RWPE2 (cell line): ENCODE measurements at regions not wholly inside any gene's neighbourhood (a gene's known extent, or its start where the extent isn't known, plus 50 kb on each side); places are given as distances from the start of the nearest gene placed in this dataset.

Experiments used
- ATAC-seq: fragments of 200-7000 bp; cut with Tn5 transposase; 3 replicates; pipeline ENCODE4 v1.9.1; 2021; ENCODE audit warnings: low read depth
- DNase-seq: peaks from one replicate; pipeline ENCODE4 v3.0.0-alpha.2; 2020; ENCODE audit warnings: low spot score
- H3K27ac ChIP-seq: fragments of 450-650 bp; 2 replicates; pipeline ENCODE4 v1.5.1; 2017; ENCODE audit warnings: mild to moderate bottlenecking; ENCODE audit not compliant: poor library complexity, severe bottlenecking
- H3K27me3 ChIP-seq: fragments of 250-450 bp; sonication (Bioruptor Pico); 2 replicates; pipeline ENCODE4 v1.5.1; 2021; ENCODE audit warnings: mild to moderate bottlenecking, moderate library complexity; ENCODE audit not compliant: insufficient read depth, poor library complexity, severe bottlenecking
- H3K36me3 ChIP-seq: fragments of 250-450 bp; sonication (Bioruptor Pico); 2 replicates; pipeline ENCODE4 v1.5.1; 2020; ENCODE audit warnings: low read depth, mild to moderate bottlenecking, moderate library complexity
- H3K4me1 ChIP-seq: fragments of 250-450 bp; sonication (Bioruptor Pico); 2 replicates; pipeline ENCODE4 v1.5.1; 2021; ENCODE audit warnings: mild to moderate bottlenecking, moderate library complexity; ENCODE audit not compliant: insufficient read depth, poor library complexity, severe bottlenecking
- H3K4me3 ChIP-seq: fragments of 250-450 bp; sonication (Bioruptor Pico); 2 replicates; pipeline ENCODE4 v1.5.1; 2021; ENCODE audit warnings: mild to moderate bottlenecking, moderate library complexity; ENCODE audit not compliant: severe bottlenecking
- H3K9me3 ChIP-seq: fragments of 250-450 bp; sonication (Bioruptor Pico); 2 replicates; pipeline ENCODE4 v1.5.1; 2021; ENCODE audit warnings: mild to moderate bottlenecking, moderate library complexity; ENCODE audit not compliant: severe bottlenecking
- CTCF ChIP-seq: fragments of 450-650 bp; IDR thresholded peaks from one replicate; pipeline ENCODE4 v1.5.1; 2017; ENCODE audit warnings: mild to moderate bottlenecking, moderate library complexity; ENCODE audit not compliant: poor library complexity, severe bottlenecking

- Histone ChIP-seq H3K4me3 (no peak overlapping the region), H3K27ac (peak overlapping the region; percentile 22), H3K27me3 (no peaks in the 10 kb centered on the region), H3K9me3 (no peaks in the 10 kb centered on the region), H3K4me1 (peaks cover 7% of the 10 kb centered on the region), H3K36me3 (no peaks in the 10 kb centered on the region)
- no peak for TF ChIP-seq CTCF
- ATAC-seq (peak; percentile 96), DNase-seq (no peak)
These were observed 326.4 kb upstream of the MARCKS start for GRCh38 chr6:113530769-113531168.

- ATAC-seq (no peak), DNase-seq (no peak)
- no peak overlapping the region for H3K4me3 ChIP-seq
- H3K4me1 ChIP-seq = peaks cover 6% of the 10 kb centered on the region
- no peaks in the 10 kb centered on the region for H3K36me3 ChIP-seq
- H3K27ac ChIP-seq = no peak overlapping the region
- no peak for TF ChIP-seq CTCF
- no peaks in the 10 kb centered on the region for H3K9me3 ChIP-seq
- H3K27me3 ChIP-seq = no peaks in the 10 kb centered on the region
These were observed 317.9 kb upstream of the MARCKS start for GRCh38 chr6:113539202-113539601.

- no peaks in the 10 kb centered on the region for H3K36me3 ChIP-seq
- DNase-seq (no peak), ATAC-seq (no peak)
- H3K4me3 ChIP-seq = no peak overlapping the region
- no peak for TF ChIP-seq CTCF
- H3K4me1 ChIP-seq = peaks cover 6% of the 10 kb centered on the region
- no peaks in the 10 kb centered on the region for H3K27me3 ChIP-seq
- no peak overlapping the region for H3K27ac ChIP-seq
- no peaks in the 10 kb centered on the region for H3K9me3 ChIP-seq
These were observed 317.5 kb upstream of the MARCKS start for GRCh38 chr6:113539623-113540022.

GRCh38 chr6:113540466-113540865 lies 316.7 kb upstream of the MARCKS start:
- ATAC-seq (peak; percentile 61; the same call in 2 of the 3 replicates), DNase-seq (no peak)
- Histone ChIP-seq H3K4me1 (peaks cover 6% of the 10 kb centered on the region), H3K4me3 (no peak overlapping the region), H3K27ac (no peak overlapping the region), H3K27me3 (no peaks in the 10 kb centered on the region), H3K36me3 (no peaks in the 10 kb centered on the region), H3K9me3 (no peaks in the 10 kb centered on the region)
- no peak for TF ChIP-seq CTCF

- Histone ChIP-seq H3K4me3 (no peak overlapping the region), H3K27me3 (no peaks in the 10 kb centered on the region), H3K36me3 (no peaks in the 10 kb centered on the region), H3K27ac (no peak overlapping the region), H3K9me3 (no peaks in the 10 kb centered on the region), H3K4me1 (no peaks in the 10 kb centered on the region)
- DNase-seq (no peak), ATAC-seq (no peak)
- TF ChIP-seq CTCF = no peak
These were observed 306.0 kb upstream of the MARCKS start for GRCh38 chr6:113551168-113551567.
